Endodermal cell (in vitro differentiated cells): ENCODE measurements at regions not wholly inside any gene's neighbourhood (a gene's known extent, or its start where the extent isn't known, plus 50 kb on each side); places are given as distances from the start of the nearest gene placed in this dataset.

Experiments
- DNase-seq: peaks from one replicate; pipeline ENCODE4 v3.0.0-alpha.2; 2017
- H3K27ac ChIP-seq: 2 replicates; pipeline ENCODE4 v1.5.1; 2013; ENCODE audit warnings: mild to moderate bottlenecking, low read depth, low read length, moderate library complexity
- H3K27me3 ChIP-seq: 2 replicates; pipeline ENCODE4 v1.6.1; 2013; ENCODE audit warnings: mild to moderate bottlenecking, low read length, moderate library complexity; ENCODE audit not compliant: insufficient read depth, control insufficient read depth, poor library complexity, severe bottlenecking
- H3K36me3 ChIP-seq: 2 replicates; pipeline ENCODE4 v1.7.0; 2013; ENCODE audit warnings: mild to moderate bottlenecking, low read length, moderate library complexity; ENCODE audit not compliant: control insufficient read depth, insufficient read depth
- H3K4me1 ChIP-seq: one replicate; pipeline ENCODE4 v1.7.0; 2013; ENCODE audit warnings: low read length; ENCODE audit not compliant: control insufficient read depth, insufficient read depth
- H3K4me3 ChIP-seq: 2 replicates; pipeline ENCODE4 v1.5.1; 2013; ENCODE audit warnings: mild to moderate bottlenecking, low read length, moderate library complexity
- H3K9ac ChIP-seq: 2 replicates; pipeline ENCODE4 v1.6.1; 2013; ENCODE audit warnings: mild to moderate bottlenecking, low read length, moderate library complexity; ENCODE audit not compliant: poor library complexity, severe bottlenecking; ENCODE audit errors: extremely low read depth
- H3K9me3 ChIP-seq: 2 replicates; pipeline ENCODE4 v1.6.1; 2013; ENCODE audit warnings: mild to moderate bottlenecking, low read length, moderate library complexity; ENCODE audit not compliant: control insufficient read depth
- H3K27ac Mint-ChIP-seq: 2 replicates; pipeline ENCODE4 v1.8.0; 2020; ENCODE audit warnings: mixed read lengths
- H3K27me3 Mint-ChIP-seq: 2 replicates; pipeline ENCODE4 v1.8.0; 2021; ENCODE audit warnings: mild to moderate bottlenecking, mixed read lengths; ENCODE audit not compliant: insufficient read depth
- H3K36me3 Mint-ChIP-seq: 2 replicates; pipeline ENCODE4 v1.8.0; 2020; ENCODE audit warnings: low read depth, mixed read lengths
- H3K4me1 Mint-ChIP-seq: 2 replicates; pipeline ENCODE4 v1.8.0; 2020; ENCODE audit warnings: mixed read lengths
- H3K4me3 Mint-ChIP-seq: 2 replicates; pipeline ENCODE4 v1.8.0; 2020; ENCODE audit warnings: mild to moderate bottlenecking, moderate library complexity, mixed read lengths
- H3K9me3 Mint-ChIP-seq: 2 replicates; pipeline ENCODE4 v1.8.0; 2020; ENCODE audit warnings: mild to moderate bottlenecking, mixed read lengths
- WGBS, 2 experiments: methylation state at CpG; one replicate each; pipeline versions ENCODE4 v1.1.5 to v1.1.7; 2013; ENCODE audit warnings: missing lambda C conversion rate in 2 of 2, mixed read lengths in 1 of 2; ENCODE audit not compliant: insufficient coverage in 1 of 2, insufficient read length in 1 of 2; 5-methylcytosine and 5-hydroxymethylcytosine counted together
- TF ChIP-seq, protein P1 (sequence below): fragments of 200-600 bp; sonication (generic); conservative IDR thresholded peaks from 2 replicates; pipeline ENCODE4 v1.5.0; 2021; ENCODE audit warnings: antibody characterized with exemption, mild to moderate bottlenecking

DNA sequence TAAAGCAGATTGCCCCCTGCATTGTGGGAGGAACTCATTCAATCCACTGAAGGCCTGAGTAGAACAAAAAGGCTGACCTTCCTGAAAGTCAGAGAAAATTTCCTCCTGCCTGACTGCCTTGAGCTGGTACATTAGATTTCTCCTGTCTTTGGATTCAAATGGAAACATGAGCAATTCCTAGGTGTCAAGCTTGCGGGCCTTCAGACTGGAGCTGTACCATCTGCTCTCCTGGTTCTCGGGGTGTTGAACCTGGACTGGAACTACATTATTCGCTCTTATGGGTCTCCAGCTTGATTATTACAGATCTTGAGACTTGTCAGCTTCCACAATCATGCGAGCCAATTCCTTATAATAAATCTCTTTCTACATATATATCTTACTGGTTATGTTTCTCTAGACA lies 173.6 kb upstream of the STEAP4 start:
- no peak overlapping the region for H3K4me3 Mint-ChIP-seq
- no peaks in the 10 kb centered on the region for H3K27me3 Mint-ChIP-seq
- H3K27ac ChIP-seq, result no peak overlapping the region
- no peaks in the 10 kb centered on the region for H3K4me1 ChIP-seq
- no peaks in the 10 kb centered on the region for H3K36me3 ChIP-seq
- no peak for DNase-seq
- H3K9me3 ChIP-seq, result no peaks in the 10 kb centered on the region
- TF ChIP-seq, protein P1, sequence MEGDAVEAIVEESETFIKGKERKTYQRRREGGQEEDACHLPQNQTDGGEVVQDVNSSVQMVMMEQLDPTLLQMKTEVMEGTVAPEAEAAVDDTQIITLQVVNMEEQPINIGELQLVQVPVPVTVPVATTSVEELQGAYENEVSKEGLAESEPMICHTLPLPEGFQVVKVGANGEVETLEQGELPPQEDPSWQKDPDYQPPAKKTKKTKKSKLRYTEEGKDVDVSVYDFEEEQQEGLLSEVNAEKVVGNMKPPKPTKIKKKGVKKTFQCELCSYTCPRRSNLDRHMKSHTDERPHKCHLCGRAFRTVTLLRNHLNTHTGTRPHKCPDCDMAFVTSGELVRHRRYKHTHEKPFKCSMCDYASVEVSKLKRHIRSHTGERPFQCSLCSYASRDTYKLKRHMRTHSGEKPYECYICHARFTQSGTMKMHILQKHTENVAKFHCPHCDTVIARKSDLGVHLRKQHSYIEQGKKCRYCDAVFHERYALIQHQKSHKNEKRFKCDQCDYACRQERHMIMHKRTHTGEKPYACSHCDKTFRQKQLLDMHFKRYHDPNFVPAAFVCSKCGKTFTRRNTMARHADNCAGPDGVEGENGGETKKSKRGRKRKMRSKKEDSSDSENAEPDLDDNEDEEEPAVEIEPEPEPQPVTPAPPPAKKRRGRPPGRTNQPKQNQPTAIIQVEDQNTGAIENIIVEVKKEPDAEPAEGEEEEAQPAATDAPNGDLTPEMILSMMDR, result no peak
- H3K9ac ChIP-seq, result no peak overlapping the region
- H3K4me1 Mint-ChIP-seq, result no peaks in the 10 kb centered on the region
- no peak overlapping the region for H3K27ac Mint-ChIP-seq
- WGBS, 2 experiments, result 71 to 76% methylated on average over 3 to 4 of the region's 4 CpGs
- no peak overlapping the region for H3K4me3 ChIP-seq
- H3K36me3 Mint-ChIP-seq, result no peaks in the 10 kb centered on the region
- no peaks in the 10 kb centered on the region for H3K27me3 ChIP-seq
- H3K9me3 Mint-ChIP-seq, result no peaks in the 10 kb centered on the region

DNA sequence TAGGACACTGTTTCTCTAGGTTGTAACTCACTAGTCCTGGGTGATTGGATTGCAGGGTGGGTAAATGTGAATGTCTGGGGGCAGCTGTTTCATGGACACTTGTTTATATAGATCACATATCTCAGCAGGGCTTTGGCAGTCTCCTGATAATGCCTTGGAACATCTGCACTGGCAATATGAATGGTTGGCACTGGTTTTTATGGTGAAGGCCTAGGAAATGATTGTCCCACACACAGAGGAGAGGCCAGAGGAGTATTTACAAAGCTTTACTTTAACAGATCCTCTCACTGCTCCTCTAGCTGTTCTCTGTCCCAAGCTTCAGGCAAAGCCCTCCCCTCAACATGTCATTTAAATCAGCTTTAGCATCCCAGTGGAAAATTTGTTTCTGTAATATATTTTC lies 171.3 kb upstream of the STEAP4 start:
- H3K27ac ChIP-seq, result no peak overlapping the region
- Mint-ChIP-seq H3K9me3 (no peaks in the 10 kb centered on the region), H3K27me3 (no peaks in the 10 kb centered on the region), H3K27ac (no peak overlapping the region), H3K4me1 (no peaks in the 10 kb centered on the region), H3K4me3 (no peak overlapping the region), H3K36me3 (no peaks in the 10 kb centered on the region)
- H3K9ac ChIP-seq, result no peak overlapping the region
- no peak overlapping the region for H3K4me3 ChIP-seq
- DNase-seq, result no peak
- H3K36me3 ChIP-seq, result no peaks in the 10 kb centered on the region
- TF ChIP-seq, protein P1, result no peak
- H3K27me3 ChIP-seq, result no peaks in the 10 kb centered on the region
- no peaks in the 10 kb centered on the region for H3K4me1 ChIP-seq
- no peaks in the 10 kb centered on the region for H3K9me3 ChIP-seq

DNA sequence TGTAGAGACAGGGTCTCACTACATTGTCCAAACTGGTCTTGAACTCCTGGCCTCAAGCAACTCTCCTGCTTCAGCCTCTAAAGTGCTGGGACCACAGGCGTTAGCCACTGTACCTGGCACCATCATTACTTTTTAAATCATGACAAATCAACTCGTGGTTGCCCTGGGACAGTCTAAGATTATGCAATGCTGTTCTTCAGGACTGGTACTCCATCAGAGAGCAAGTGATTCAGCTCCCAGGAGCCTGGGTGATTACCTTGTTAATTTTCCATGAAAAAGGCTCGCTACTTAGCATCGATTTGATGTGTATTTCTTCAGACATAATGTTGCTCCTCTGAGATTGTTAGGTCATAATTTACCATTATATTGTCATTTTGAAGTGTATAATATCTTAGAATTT lies 158.9 kb upstream of the STEAP4 start:
- WGBS, 2 experiments, result 75 to 91% methylated on average over 2 to 4 of the region's 4 CpGs

More for the DNA sequence above, 158.9 kb upstream of the STEAP4 start:
- Mint-ChIP-seq H3K27me3 (no peaks in the 10 kb centered on the region), H3K4me3 (no peak overlapping the region), H3K27ac (no peak overlapping the region), H3K36me3 (no peaks in the 10 kb centered on the region), H3K9me3 (no peaks in the 10 kb centered on the region), H3K4me1 (no peaks in the 10 kb centered on the region)
- DNase-seq, result no peak
- Histone ChIP-seq H3K9ac (no peak overlapping the region), H3K27ac (no peak overlapping the region), H3K4me3 (no peak overlapping the region), H3K27me3 (no peaks in the 10 kb centered on the region), H3K36me3 (no peaks in the 10 kb centered on the region), H3K4me1 (no peaks in the 10 kb centered on the region), H3K9me3 (no peaks in the 10 kb centered on the region)
- TF ChIP-seq, protein P1, result no peak
